GM18951 (cell line): ENCODE measurements at regions not wholly inside any gene's neighbourhood (a gene's known extent, or its start where the extent isn't known, plus 50 kb on each side); places are given as distances from the start of the nearest gene placed in this dataset.

Experiments used
- POLR2A ChIP-seq: IDR thresholded peaks from 4 replicates; pipeline ENCODE4 v1.6.1; 2011; ENCODE audit warnings: mild to moderate bottlenecking; ENCODE audit not compliant: insufficient read length, insufficient read depth; ENCODE audit errors: extremely low read depth
- in situ Hi-C: fragments of 300-500 bp; cut with MboI; formaldehyde crosslinking; loops from one replicate; pipeline ENCODE4 v1.12.0; 2022; ENCODE audit warnings: low sequenced_read_pairs, mixed read lengths, inconsistent platforms; ENCODE audit not compliant: unreplicated experiment

GRCh38 chrX:43328358-43328946 is 327.6 kb upstream of the MAOA start:
- no peak for TF ChIP-seq POLR2A
- in situ Hi-C loops = loop anchor here (25.0 kb wide), 1 partner anchor 409 kb away; no protein-coding TSS in a partner anchor

- in situ Hi-C loops = loop anchor here (25.0 kb wide), 1 partner anchor 404 kb away; no protein-coding TSS in a partner anchor
- no peak for TF ChIP-seq POLR2A
Measured at GRCh38 chrX:43333543-43333942, 322.6 kb upstream of the MAOA start.

GRCh38 chrX:43345166-43345565 is 310.9 kb upstream of the MAOA start:
- in situ Hi-C loops = loop anchor here (25.0 kb wide), 1 partner anchor 392 kb away; no protein-coding TSS in a partner anchor
- TF ChIP-seq POLR2A = no peak

- no peak for TF ChIP-seq POLR2A
- in situ Hi-C loops = loop anchor here (25.0 kb wide), 1 partner anchor 388 kb away; no protein-coding TSS in a partner anchor
Measured at GRCh38 chrX:43349363-43349762, 306.7 kb upstream of the MAOA start.

GRCh38 chrX:43350935-43351334 is 305.2 kb upstream of the MAOA start:
- in situ Hi-C loops = no loop called here
- no peak for TF ChIP-seq POLR2A

- no peak for TF ChIP-seq POLR2A
- in situ Hi-C loops = no loop called here
Measured at GRCh38 chrX:43357741-43358140, 298.4 kb upstream of the MAOA start.

GRCh38 chrX:43373032-43373431 is 283.1 kb upstream of the MAOA start:
- in situ Hi-C loops = no loop called here
- no peak for TF ChIP-seq POLR2A

GRCh38 chrX:43375136-43375535 is 281.0 kb upstream of the MAOA start:
- in situ Hi-C loops = no loop called here
- no peak for TF ChIP-seq POLR2A

GRCh38 chrX:43380704-43381103 is 275.4 kb upstream of the MAOA start:
- no peak for TF ChIP-seq POLR2A

GRCh38 chrX:43386875-43387274 is 269.2 kb upstream of the MAOA start:
- in situ Hi-C loops = no loop called here

More at GRCh38 chrX:43380704-43381103, 275.4 kb upstream of the MAOA start:
- in situ Hi-C loops = no loop called here

GRCh38 chrX:43405191-43405590 is 250.9 kb upstream of the MAOA start:
- TF ChIP-seq POLR2A = no peak
- in situ Hi-C loops = no loop called here

More at GRCh38 chrX:43386875-43387274, 269.2 kb upstream of the MAOA start:
- no peak for TF ChIP-seq POLR2A

GRCh38 chrX:43423876-43424275 is 232.2 kb upstream of the MAOA start:
- in situ Hi-C loops = no loop called here
- TF ChIP-seq POLR2A = no peak

- in situ Hi-C loops = no loop called here
- no peak for TF ChIP-seq POLR2A
Measured at GRCh38 chrX:43436517-43436916, 219.6 kb upstream of the MAOA start.

GRCh38 chrX:43446752-43447151 is 209.3 kb upstream of the MAOA start:
- in situ Hi-C loops = no loop called here
- no peak for TF ChIP-seq POLR2A
